ENCODE measurements at regions not wholly inside any gene's neighbourhood (a gene's known extent, or its start where the extent isn't known, plus 50 kb on each side); places are given as distances from the start of the nearest gene placed in this dataset.

DNA sequence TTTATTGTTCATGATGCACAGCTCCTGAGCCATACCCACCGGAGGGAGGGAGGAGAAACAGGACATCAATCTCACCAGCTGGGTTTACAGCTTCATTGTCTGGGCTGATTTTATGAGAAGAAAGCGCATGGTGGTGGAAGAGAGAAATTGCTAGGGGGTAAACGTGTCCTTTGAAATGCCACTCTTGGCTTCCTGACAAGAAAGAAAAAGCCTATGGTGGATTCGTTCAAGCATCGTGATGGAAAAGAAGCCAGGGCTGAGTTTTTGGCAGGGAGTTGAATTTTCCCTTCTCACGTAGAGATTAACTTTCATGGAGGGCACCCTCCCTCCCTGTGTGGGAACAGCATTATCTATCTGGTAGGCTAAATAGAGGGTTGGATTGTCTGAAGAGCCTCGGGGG lies 502.0 kb downstream of the SLC4A3 start:
- no peak overlapping the region for H3K27ac Mint-ChIP-seq
- H3K4me3 Mint-ChIP-seq: no peak overlapping the region
- no peak for TF ChIP-seq ETV6 (CRISPR knock-in tag; IDR thresholded peaks at IDR 0.05)
- TF ChIP-seq, protein P1, sequence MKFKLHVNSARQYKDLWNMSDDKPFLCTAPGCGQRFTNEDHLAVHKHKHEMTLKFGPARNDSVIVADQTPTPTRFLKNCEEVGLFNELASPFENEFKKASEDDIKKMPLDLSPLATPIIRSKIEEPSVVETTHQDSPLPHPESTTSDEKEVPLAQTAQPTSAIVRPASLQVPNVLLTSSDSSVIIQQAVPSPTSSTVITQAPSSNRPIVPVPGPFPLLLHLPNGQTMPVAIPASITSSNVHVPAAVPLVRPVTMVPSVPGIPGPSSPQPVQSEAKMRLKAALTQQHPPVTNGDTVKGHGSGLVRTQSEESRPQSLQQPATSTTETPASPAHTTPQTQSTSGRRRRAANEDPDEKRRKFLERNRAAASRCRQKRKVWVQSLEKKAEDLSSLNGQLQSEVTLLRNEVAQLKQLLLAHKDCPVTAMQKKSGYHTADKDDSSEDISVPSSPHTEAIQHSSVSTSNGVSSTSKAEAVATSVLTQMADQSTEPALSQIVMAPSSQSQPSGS (CRISPR knock-in tag; IDR thresholded peaks at IDR 0.05; ENCODE audit: borderline replicate concordance, low read depth): no peak
- TF ChIP-seq TEAD1 (CRISPR knock-in tag; IDR thresholded peaks at IDR 0.05): no peak
- TF ChIP-seq SOX15 (CRISPR knock-in tag; IDR thresholded peaks at IDR 0.05): no peak
- no peak for TF ChIP-seq JAZF1 (CRISPR knock-in tag; IDR thresholded peaks at IDR 0.05)
- TF ChIP-seq, protein P2, sequence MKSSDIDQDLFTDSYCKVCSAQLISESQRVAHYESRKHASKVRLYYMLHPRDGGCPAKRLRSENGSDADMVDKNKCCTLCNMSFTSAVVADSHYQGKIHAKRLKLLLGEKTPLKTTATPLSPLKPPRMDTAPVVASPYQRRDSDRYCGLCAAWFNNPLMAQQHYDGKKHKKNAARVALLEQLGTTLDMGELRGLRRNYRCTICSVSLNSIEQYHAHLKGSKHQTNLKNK (CRISPR knock-in tag; IDR thresholded peaks at IDR 0.05): no peak
- TF ChIP-seq FOXJ3 (CRISPR knock-in tag; IDR thresholded peaks at IDR 0.05; ENCODE audit: borderline replicate concordance): no peak
- peaks cover 24% of the 10 kb centered on the region for H3K9me3 Mint-ChIP-seq
- ChIA-PET CTCF (no interaction called here), POLR2A (interaction anchor here (0.6 kb wide), 1 partner anchor 183 kb away, joined by 8 read pairs; no protein-coding TSS in a partner anchor)
- ATAC-seq: no peak
- no peak for DNase-seq (ENCODE audit: low spot score)
- 0 out of 2 replicates have a peak, but pooled peaks cover 5% of the 10 kb centered on the region for H3K4me1 Mint-ChIP-seq
- H3K36me3 Mint-ChIP-seq: peaks cover 11% of the 10 kb centered on the region
- no peaks in the 10 kb centered on the region for H3K27me3 Mint-ChIP-seq (ENCODE audit: low read depth)

DNA sequence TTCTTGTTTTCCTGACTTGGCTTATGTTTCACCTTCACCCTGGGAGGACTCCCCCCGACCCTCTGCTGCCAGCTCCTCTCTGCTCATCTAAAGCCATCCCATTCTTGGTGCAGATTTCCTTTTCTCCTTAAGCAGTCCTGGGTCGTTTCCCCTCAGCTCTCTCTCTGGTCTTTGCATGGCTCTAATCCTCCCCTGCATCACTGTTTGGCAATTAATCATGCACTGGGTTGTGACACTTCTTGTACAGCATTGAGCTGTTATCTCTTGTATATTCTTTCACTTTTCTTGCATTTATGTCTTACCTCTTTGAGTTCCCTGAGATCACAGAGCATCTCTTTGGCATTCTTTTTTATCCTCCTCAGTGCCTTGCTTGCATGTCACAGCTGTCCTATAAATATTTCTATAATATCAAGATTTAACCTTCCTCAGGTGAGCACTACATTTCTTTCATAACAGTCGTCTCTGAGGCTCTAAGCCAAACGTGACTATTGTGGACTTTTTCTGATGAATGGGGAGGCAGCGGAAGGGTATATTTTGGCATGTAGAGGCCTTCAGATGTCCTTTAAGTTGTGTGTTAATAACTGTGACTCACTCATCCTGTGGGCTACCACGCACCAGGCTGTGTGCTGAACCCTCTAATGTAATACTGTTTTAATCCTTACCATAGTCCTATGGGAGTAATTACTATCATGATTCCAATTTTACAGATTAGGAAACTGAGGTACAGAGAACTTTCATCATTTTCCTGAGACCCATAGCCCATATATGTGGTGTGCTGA lies 507.5 kb downstream of the SLC4A3 start:
- CTCF ChIA-PET: interaction anchor here (1.1 kb wide), 1 partner anchor 19 kb away, joined by 3 read pairs; no protein-coding TSS in a partner anchor
- ATAC-seq: no peak
- DNase-seq (ENCODE audit: low spot score): no peak

More for the DNA sequence above, 507.5 kb downstream of the SLC4A3 start:
- peaks cover 20% of the 10 kb centered on the region for H3K9me3 Mint-ChIP-seq
- POLR2A ChIA-PET: interaction anchor here (1.3 kb wide), 1 partner anchor 10 kb away, joined by 3 read pairs; no protein-coding TSS in a partner anchor
- peaks cover 11% of the 10 kb centered on the region for H3K36me3 Mint-ChIP-seq
- no peak overlapping the region for H3K4me3 Mint-ChIP-seq
- H3K27me3 Mint-ChIP-seq (ENCODE audit: low read depth): no peaks in the 10 kb centered on the region
- H3K4me1 Mint-ChIP-seq: no peaks in the 10 kb centered on the region
- TF ChIP-seq ZNF138 (CRISPR knock-in tag; conservative IDR thresholded peaks at IDR 0.05): no peak
- TF ChIP-seq GABPB1 (CRISPR knock-in tag; IDR thresholded peaks at IDR 0.05): no peak
- TF ChIP-seq ZBTB21 (CRISPR knock-in tag; IDR thresholded peaks at IDR 0.05; ENCODE audit: borderline replicate concordance): no peak
- no peak for TF ChIP-seq ZNF263 (CRISPR knock-in tag; IDR thresholded peaks at IDR 0.05; ENCODE audit: low read depth)
- no peak for TF ChIP-seq SP1 (CRISPR knock-in tag; conservative IDR thresholded peaks at IDR 0.05)
- TF ChIP-seq, protein P3, sequence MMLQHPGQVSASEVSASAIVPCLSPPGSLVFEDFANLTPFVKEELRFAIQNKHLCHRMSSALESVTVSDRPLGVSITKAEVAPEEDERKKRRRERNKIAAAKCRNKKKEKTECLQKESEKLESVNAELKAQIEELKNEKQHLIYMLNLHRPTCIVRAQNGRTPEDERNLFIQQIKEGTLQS (CRISPR knock-in tag; conservative IDR thresholded peaks at IDR 0.05): no peak
- TF ChIP-seq, protein P4, sequence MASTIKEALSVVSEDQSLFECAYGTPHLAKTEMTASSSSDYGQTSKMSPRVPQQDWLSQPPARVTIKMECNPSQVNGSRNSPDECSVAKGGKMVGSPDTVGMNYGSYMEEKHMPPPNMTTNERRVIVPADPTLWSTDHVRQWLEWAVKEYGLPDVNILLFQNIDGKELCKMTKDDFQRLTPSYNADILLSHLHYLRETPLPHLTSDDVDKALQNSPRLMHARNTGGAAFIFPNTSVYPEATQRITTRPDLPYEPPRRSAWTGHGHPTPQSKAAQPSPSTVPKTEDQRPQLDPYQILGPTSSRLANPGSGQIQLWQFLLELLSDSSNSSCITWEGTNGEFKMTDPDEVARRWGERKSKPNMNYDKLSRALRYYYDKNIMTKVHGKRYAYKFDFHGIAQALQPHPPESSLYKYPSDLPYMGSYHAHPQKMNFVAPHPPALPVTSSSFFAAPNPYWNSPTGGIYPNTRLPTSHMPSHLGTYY (CRISPR knock-in tag; IDR thresholded peaks at IDR 0.05): no peak
- no peak for TF ChIP-seq TCF7 (CRISPR knock-in tag; IDR thresholded peaks at IDR 0.05; ENCODE audit: low read depth)
- TF ChIP-seq ZNF232 (CRISPR knock-in tag; IDR thresholded peaks at IDR 0.05): no peak
- TF ChIP-seq, protein P5, sequence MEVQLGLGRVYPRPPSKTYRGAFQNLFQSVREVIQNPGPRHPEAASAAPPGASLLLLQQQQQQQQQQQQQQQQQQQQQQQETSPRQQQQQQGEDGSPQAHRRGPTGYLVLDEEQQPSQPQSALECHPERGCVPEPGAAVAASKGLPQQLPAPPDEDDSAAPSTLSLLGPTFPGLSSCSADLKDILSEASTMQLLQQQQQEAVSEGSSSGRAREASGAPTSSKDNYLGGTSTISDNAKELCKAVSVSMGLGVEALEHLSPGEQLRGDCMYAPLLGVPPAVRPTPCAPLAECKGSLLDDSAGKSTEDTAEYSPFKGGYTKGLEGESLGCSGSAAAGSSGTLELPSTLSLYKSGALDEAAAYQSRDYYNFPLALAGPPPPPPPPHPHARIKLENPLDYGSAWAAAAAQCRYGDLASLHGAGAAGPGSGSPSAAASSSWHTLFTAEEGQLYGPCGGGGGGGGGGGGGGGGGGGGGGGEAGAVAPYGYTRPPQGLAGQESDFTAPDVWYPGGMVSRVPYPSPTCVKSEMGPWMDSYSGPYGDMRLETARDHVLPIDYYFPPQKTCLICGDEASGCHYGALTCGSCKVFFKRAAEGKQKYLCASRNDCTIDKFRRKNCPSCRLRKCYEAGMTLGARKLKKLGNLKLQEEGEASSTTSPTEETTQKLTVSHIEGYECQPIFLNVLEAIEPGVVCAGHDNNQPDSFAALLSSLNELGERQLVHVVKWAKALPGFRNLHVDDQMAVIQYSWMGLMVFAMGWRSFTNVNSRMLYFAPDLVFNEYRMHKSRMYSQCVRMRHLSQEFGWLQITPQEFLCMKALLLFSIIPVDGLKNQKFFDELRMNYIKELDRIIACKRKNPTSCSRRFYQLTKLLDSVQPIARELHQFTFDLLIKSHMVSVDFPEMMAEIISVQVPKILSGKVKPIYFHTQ (CRISPR knock-in tag; IDR thresholded peaks at IDR 0.05): no peak
- no peak for TF ChIP-seq NR1H2 (CRISPR knock-in tag; IDR thresholded peaks at IDR 0.05)
- TF ChIP-seq, protein P6, sequence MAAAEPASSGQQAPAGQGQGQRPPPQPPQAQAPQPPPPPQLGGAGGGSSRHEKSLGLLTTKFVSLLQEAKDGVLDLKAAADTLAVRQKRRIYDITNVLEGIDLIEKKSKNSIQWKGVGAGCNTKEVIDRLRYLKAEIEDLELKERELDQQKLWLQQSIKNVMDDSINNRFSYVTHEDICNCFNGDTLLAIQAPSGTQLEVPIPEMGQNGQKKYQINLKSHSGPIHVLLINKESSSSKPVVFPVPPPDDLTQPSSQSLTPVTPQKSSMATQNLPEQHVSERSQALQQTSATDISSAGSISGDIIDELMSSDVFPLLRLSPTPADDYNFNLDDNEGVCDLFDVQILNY (CRISPR knock-in tag; IDR thresholded peaks at IDR 0.05): no peak
- no peak for TF ChIP-seq NR2C2 (CRISPR knock-in tag; IDR thresholded peaks at IDR 0.05)
- TF ChIP-seq TP53 (CRISPR knock-in tag; IDR thresholded peaks at IDR 0.05): no peak
- TF ChIP-seq NFYB (CRISPR knock-in tag; conservative IDR thresholded peaks at IDR 0.05; ENCODE audit: low read depth): no peak
- no peak for TF ChIP-seq GTF2I (CRISPR knock-in tag; conservative IDR thresholded peaks at IDR 0.05)
- TF ChIP-seq, protein P7, sequence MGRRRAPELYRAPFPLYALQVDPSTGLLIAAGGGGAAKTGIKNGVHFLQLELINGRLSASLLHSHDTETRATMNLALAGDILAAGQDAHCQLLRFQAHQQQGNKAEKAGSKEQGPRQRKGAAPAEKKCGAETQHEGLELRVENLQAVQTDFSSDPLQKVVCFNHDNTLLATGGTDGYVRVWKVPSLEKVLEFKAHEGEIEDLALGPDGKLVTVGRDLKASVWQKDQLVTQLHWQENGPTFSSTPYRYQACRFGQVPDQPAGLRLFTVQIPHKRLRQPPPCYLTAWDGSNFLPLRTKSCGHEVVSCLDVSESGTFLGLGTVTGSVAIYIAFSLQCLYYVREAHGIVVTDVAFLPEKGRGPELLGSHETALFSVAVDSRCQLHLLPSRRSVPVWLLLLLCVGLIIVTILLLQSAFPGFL (CRISPR knock-in tag; IDR thresholded peaks at IDR 0.05; ENCODE audit: borderline replicate concordance): no peak
- TF ChIP-seq HMGA2 (CRISPR knock-in tag; IDR thresholded peaks at IDR 0.05): no peak
- TF ChIP-seq RELA (CRISPR knock-in tag; IDR thresholded peaks at IDR 0.05; ENCODE audit: borderline replicate concordance): no peak
- TF ChIP-seq, protein P8, sequence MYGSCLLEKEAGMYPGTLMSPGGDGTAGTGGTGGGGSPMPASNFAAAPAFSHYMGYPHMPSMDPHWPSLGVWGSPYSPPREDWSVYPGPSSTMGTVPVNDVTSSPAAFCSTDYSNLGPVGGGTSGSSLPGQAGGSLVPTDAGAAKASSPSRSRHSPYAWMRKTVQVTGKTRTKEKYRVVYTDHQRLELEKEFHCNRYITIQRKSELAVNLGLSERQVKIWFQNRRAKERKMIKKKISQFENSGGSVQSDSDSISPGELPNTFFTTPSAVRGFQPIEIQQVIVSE (CRISPR knock-in tag; IDR thresholded peaks at IDR 0.05; ENCODE audit: borderline replicate concordance): no peak
- no peak overlapping the region for H3K27ac Mint-ChIP-seq

Measured in WTC11 (cell line).